Stromal cell of bone marrow (primary cell): ENCODE measurements at regions not wholly inside any gene's neighbourhood (a gene's known extent, or its start where the extent isn't known, plus 50 kb on each side); places are given as distances from the start of the nearest gene placed in this dataset.
A peak's percentile ranks its signal among the peaks of the same experiment; 100 is the strongest.

Experiments
- DNase-seq: peaks from one replicate; pipeline ENCODE4 v3.0.0-alpha.2; 2012; ENCODE audit warnings: low read depth

GRCh38 chr3:152054315-152054714 is 180.9 kb downstream of the SUCNR1 start:
- DNase-seq, result no peak

DNA sequence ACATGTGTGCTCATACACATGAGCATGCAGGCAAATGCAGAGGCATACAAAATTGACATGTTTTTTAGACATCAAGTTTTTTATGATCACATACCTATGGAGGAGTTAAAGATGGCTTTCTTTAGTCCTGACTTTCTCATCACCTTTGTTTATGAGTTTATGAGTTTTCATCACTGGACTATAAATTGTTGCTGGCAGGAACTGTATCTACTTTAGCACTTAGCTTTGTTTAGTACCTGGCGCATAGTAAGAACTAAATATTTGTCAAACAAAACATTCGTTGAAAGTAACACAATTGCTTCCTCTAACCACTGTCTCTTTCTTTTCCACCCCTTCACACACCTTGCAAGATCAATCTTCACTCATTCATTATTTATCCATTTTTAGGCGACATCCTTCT is 182.6 kb downstream of the SUCNR1 start:
- no peak for DNase-seq

DNA sequence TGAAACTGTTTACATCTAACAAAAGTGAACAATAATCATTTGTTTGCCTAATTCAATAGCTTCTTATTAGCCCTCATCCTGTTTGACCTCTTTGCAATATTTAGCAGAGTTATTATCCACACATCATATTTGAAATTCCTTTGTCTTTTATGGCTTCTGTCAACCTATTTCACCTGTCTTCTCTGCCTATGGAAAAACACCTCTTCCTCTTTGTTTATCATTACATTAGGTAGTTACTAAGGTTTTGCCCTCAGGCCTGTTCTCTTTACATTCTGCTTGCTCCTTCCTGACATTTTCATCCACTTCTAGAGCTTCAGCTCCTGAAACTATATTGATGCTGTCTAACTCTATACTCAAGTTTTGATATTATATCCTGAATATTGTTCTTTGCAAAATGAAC is 183.0 kb downstream of the SUCNR1 start:
- no peak for DNase-seq

- no peak for DNase-seq
These were observed 183.5 kb downstream of the SUCNR1 start for GRCh38 chr3:152056987-152057386.

DNA sequence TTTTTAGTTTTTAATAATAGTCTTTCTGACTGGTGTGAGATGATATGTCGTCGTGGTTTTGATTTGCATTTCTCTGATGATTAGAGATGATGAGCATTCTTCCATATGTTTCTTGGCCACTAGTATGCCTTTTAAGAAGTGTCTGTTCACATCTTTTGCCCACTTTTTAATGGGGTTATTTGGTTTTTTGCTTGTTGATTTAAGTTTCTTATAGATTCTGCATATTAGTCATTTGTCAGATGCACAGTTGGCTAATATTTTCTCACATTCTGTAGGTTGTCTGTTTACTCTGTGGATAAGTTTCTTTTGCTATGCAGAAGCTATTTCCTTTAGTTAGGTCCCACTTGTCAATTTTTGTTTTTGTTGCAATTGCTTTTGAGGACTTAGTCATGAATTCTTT is 185.4 kb downstream of the SUCNR1 start:
- DNase-seq, result no peak

- no peak for DNase-seq
These were observed 187.3 kb downstream of the SUCNR1 start for GRCh38 chr3:152060701-152061100.

- no peak for DNase-seq
These were observed 187.9 kb downstream of the SUCNR1 start for GRCh38 chr3:152061296-152061695.

DNA sequence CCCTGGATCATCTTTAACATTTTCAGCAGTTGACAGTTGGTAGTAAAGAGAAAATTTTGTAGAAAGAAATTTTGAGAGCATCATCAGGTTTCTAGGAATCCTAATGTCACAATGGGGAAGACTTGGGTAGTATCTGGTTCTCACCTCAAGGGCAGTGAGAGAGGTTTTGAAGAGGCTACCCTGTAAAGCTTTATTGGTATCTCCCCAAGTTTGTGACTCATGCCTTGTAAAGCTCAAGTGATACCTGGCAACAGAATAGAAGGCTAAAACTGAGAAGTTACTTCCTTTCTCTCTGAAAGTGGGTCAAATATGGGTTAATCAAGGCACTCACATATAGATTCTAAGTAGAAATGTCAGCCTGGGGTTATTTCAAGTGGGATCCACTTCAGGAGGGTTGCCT is 196.4 kb downstream of the SUCNR1 start:
- no peak for DNase-seq

GRCh38 chr3:152071315-152071714 is 197.4 kb upstream of the MBNL1 start:
- DNase-seq, result no peak

- DNase-seq, result peak; percentile 40
These were observed 196.8 kb upstream of the MBNL1 start for GRCh38 chr3:152071924-152072323.

GRCh38 chr3:152073267-152073666 is 195.5 kb upstream of the MBNL1 start:
- peak; percentile 65 for DNase-seq

- DNase-seq, result peak; percentile 16
These were observed 192.6 kb upstream of the MBNL1 start for GRCh38 chr3:152076148-152076547.

GRCh38 chr3:152079980-152080379 is 188.7 kb upstream of the MBNL1 start:
- no peak for DNase-seq

- DNase-seq, result no peak
These were observed 185.6 kb upstream of the MBNL1 start for GRCh38 chr3:152083135-152083534.

DNA sequence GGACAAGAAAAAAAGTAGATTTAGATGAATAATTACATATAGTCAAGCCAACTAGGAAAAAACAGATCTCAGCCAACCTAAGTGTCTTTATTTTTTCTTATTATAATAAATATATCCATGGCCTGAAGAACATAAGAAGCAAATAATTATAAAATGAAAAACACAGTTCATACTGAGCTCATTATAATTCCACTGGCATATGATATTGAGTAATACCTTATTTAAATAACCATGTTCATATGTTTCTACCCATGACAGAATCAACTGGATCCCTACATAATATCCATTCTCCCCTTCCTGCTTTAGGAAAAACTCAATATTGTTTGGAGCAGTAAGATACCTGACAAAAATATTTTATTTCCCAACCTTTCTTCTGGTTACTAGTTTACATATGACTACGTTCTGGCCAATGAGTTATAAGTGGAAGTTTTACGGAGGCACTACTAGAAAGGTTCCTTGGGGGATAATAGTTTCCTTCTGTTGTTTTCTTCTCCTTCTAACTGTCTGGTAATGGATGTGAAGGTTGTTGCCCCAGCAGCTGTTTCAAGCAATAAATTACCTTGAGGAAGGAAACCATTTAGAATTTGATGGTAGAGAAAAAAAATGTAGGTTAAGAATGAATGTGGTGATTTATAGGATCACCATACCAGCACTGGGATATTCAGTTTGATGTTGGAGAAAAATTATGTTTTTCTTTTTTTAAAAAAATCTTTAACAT is 184.1 kb upstream of the MBNL1 start:
- no peak for DNase-seq

GRCh38 chr3:152087153-152087552 is 181.6 kb upstream of the MBNL1 start:
- DNase-seq, result no peak

- no peak for DNase-seq
These were observed 179.2 kb upstream of the MBNL1 start for GRCh38 chr3:152089528-152089927.

GRCh38 chr3:152091725-152092124 is 177.0 kb upstream of the MBNL1 start:
- DNase-seq, result no peak

- no peak for DNase-seq
These were observed 174.8 kb upstream of the MBNL1 start for GRCh38 chr3:152093901-152094300.

DNA sequence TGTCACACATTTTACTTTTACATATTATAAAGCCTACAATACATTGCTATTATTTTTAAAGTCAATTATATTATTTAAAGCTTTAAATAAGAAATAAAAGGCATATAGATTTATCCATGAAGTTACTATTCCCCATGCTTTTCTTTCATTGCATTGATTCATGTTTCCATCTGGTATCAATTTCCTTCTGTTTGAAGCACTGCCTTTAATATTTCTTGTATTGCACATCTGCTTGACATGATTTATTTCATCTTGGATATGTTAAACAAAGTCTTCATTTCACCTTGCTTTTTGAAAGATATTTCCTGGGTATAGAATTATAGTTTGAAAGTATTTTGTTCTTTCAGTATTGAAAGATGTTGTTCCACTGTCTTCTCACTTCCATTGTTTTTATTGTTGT is 174.3 kb upstream of the MBNL1 start:
- DNase-seq, result no peak

- no peak for DNase-seq
These were observed 173.3 kb upstream of the MBNL1 start for GRCh38 chr3:152095472-152095871.

GRCh38 chr3:152096280-152096906 is 172.3 kb upstream of the MBNL1 start:
- no peak for DNase-seq

DNA sequence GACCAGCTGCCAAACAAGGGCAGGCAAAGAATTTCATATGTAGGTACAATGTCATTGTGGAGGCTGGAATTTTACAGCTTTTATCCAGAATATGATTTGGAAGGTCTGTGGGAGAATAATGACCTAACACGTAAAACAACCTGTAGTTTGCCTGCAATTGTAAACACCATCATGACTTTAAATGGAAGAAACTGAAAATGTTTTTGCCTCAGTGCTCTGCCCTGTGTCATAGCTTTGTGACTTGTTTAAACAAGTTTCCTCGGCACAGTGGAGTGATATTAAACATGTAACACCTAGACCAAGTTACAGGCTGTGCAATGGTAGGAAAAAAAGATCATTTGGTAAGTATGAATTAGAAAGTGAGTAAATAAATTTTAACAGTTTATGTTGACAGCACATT is 171.6 kb upstream of the MBNL1 start:
- DNase-seq, result no peak

DNA sequence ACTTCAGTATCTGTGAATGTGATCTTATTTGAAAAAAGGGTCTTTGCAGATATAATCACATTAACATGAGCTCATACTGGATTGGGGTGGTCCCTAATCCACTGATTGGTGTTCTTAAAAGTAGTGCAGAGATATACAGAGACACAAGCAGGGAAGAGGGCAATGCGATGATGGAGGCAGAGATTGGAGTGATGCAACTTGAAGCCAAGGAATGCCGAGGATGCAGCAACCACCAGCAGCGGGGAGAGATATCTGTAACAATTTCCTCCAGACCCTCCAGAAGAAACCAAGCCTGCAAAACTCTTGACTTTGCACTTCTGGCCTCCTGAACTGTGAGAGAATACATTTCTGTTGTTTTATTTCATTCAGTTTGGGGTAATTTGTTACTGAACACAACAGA is 171.0 kb upstream of the MBNL1 start:
- DNase-seq, result no peak
